HG02610 (cell line): ENCODE measurements at regions not wholly inside any gene's neighbourhood (a gene's known extent, or its start where the extent isn't known, plus 50 kb on each side); places are given as distances from the start of the nearest gene placed in this dataset.

ENCODE experiments used
- ATAC-seq: cut with Tn5 transposase; IDR thresholded peaks from one replicate; pipeline ENCODE4 v1.9.1; 2021; ENCODE audit warnings: mild to moderate bottlenecking, moderate library complexity; ENCODE audit not compliant: unreplicated experiment

GRCh38 chr18:2075499-2075898, 495.8 kb downstream of the METTL4 start:
- ATAC-seq: no peak

- ATAC-seq: no peak
Measured at GRCh38 chr18:2082676-2083075, 488.6 kb downstream of the METTL4 start.

- ATAC-seq: no peak
Measured at GRCh38 chr18:2083691-2084090, 487.6 kb downstream of the METTL4 start.

DNA sequence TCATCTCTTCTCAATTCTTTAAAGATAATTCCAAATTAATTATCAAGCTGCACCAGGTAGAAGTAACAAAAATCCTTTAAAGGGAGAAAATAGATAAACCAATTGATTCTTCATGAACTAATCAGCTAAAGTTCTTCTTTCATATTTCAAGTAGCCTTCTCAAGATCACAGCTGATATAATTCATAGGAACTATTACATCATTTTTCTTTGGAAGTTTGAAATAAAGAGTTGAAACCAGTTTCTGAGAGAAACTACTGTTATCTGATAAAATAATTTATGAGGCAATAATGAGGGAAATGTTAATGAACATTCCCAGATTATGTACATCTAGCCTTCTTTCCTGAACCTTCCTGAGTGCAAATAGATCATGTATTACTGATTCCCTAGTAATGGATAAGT, 484.9 kb downstream of the METTL4 start:
- ATAC-seq: no peak

GRCh38 chr18:2087877-2088673, 483.2 kb downstream of the METTL4 start:
- ATAC-seq: no peak

DNA sequence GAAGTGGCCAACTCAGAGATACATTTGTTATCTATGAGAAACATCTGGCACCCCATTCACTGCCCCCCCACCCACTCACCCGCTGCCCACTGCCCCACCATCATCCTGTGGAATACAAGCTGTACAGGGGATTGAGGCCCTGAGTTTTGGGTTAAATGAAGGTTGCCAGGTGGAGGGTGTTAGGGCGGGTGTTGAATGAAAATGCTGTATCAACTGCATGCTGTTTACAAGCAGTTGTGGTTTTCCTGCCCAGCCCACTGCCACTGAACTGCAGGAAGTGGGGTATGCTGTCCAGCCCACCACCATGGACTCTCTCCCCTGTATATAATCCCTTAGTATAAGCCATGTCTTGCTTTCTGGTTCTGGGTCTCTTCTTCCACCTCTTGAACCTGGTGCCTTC, 481.9 kb downstream of the METTL4 start:
- ATAC-seq: no peak

DNA sequence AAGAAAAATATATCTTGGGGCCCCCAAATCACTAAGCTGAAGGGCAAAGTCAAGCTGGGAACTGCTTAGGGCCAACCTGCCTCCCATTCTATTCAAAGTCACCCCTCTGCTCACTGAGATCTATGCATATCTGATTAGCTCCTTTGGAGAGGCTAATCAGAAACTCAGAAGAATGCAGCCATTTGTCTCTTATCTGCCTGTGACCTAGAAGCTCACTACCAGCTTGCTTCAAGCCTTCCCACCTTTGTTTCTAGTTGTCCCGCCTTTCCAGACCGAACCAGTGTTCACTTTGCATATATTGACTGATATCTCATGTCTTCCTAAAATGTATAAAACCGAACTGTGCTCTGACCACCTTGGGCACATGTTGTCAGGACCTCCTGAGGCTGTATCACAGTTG, 479.4 kb downstream of the METTL4 start:
- ATAC-seq: no peak

DNA sequence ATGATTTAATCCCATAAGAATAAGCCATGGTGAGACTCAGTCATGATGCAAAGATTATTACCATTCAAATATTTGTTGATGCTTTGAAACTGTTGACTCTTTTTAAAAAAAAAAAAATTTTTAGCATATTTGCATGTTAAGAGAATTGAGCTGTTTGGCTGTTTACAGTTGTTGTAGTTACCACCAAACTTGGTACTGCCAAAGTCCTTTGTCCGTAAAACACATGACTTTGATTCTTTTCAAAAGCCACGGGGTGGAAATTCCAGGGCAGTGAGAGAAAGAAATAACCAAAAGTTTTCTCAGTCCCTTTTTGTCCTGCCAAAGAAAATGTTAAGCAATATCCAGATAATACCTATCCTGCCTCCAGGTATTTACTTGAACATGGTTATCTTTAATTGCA, 474.8 kb downstream of the METTL4 start:
- no peak for ATAC-seq

- no peak for ATAC-seq
Measured at GRCh38 chr18:2100694-2101213, 470.6 kb downstream of the METTL4 start.

DNA sequence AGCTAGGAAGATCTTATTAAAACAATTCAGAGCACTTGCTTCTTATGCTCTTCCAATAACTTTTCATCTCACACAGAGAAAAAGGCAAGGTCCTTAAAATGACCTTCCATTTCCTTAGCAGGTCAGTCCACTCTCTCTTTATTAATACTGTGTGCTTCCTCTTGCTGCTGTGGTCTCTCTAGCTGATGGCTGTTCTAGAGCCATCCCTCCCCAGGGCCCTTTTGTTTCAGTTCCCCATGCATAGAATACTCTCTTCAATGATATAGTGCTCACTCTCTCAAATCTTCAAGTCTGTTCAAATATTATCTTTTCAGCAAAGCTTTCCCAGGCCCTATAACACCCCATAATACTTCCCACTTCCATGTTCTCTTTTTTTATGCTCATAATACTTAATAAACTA, 469.3 kb downstream of the METTL4 start:
- ATAC-seq: no peak

GRCh38 chr18:2103299-2103698, 468.0 kb downstream of the METTL4 start:
- no peak for ATAC-seq

DNA sequence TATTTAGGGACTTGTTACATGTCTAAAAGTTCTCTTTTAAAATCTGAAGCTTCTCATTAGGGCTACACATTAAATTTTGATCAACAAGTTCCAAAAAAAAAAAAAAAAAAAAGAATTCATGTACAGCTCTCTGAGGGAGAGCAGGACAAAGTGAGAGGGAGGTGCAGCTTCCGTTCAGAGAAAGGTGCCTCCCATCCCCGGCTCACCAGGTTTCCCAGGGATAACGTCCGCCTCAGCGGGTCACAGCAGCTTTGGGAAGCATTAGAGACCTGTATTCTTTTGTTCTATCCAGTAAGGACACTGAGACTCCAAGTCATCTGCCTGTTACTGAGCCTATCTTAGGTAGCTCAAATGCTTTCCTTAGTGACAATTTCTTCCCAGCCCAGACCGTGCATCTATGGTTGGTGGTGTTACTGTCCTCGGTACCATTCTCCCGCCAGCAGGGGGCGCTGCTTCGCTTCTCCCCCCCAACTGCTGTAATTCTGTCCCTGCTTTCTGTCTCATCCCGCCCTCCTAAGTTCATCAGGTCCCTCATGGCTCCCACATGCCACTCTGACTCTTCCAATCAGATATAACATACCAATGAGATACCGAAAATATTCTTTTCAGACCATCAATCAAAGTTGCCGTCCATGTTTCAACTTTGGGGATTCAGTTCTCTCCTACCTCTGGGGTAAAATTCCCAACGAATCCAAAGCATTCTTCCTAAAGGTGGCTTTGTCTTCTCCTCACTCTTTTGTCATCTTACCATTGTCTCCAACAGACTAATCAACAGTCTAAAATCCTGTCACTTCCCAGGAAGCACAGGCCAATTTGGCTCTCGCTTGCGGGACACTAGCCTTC, 466.5 kb downstream of the METTL4 start:
- ATAC-seq: peak; percentile 84

DNA sequence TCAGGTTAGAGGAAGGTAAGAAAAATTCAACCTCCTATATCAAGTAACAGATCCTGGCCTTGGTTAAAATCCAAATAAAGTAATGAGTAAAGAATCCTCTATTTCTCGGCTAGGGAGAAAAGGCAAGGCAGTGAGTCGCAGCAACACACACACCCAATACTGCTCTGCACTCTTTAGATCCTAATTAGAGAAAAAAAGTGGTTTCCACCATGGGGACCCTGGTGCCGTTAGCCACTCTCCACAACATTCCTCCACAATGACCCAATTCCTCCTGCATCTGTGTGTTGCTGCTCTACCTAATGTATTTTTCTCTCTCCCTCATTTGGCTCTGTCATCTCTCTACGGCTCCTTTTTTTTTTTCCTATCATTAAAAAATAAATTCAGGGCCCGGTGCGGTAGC, 462.7 kb downstream of the METTL4 start:
- no peak for ATAC-seq

DNA sequence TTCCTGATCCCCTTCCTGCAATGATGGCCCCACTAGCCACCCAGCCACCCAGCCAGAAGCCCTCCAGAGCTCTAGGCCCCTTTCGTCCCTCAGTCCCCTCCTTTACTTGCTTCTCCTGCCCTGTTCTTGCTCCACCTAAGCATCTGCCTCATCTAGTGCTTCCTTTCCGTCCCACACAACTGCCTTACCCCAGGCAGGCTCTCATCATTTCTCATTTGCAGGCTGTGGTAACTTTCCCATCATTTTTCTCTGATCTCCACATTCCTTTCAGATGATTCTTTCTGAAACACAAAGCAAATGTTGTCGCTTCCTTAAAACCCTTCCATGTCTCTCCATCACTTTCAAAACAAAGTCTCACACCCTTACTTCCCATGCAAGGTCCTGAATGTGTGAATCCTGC, 459.8 kb downstream of the METTL4 start:
- ATAC-seq: no peak

- no peak for ATAC-seq
Measured at GRCh38 chr18:2112435-2113045, 458.8 kb downstream of the METTL4 start.

DNA sequence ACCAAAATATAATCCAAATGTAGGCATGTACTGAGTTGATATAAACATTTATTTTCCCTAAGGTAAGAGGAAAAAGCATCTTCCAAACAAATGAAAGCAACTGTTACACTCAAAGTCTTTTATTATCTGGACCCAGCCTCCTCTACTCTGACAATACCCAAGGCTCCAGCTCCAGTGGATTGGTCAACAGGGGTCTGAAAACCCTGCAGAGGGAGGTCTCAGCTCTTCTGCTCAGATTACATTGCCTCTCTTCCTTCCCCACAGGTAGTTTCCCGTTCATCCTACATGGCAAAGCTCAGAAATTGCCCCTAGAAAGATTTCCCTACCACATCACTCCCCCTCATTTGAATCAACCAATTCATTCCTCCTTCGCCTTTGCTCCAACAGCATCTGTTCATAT, 457.0 kb downstream of the METTL4 start:
- ATAC-seq: no peak

- ATAC-seq: no peak
Measured at GRCh38 chr18:2114765-2115164, 456.5 kb downstream of the METTL4 start.

DNA sequence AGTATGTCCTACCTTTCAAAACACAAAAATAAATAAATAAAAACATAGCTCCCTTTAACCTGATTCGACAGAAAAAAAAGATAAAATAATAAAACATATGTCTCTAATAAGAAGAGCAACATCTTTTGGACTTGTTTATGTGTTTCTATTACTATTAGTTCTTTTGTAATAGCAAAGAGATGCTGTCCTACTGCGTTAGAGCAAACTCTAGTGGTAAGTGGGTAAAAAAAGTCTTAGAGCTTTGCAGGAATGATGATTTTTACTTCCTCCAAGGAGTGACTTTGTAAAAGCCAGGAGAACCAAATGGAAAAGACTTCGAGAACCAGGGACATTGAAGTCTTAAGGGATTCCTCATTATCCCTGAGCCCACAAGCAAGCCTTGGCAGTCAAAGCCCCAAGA, 450.1 kb downstream of the METTL4 start:
- no peak for ATAC-seq

- no peak for ATAC-seq
Measured at GRCh38 chr18:2123077-2123476, 448.2 kb downstream of the METTL4 start.

- ATAC-seq: no peak
Measured at GRCh38 chr18:2134364-2134763, 436.9 kb downstream of the METTL4 start.

- no peak for ATAC-seq
Measured at GRCh38 chr18:2135309-2135708, 436.0 kb downstream of the METTL4 start.

GRCh38 chr18:2138552-2138951, 432.8 kb downstream of the METTL4 start:
- no peak for ATAC-seq
